HG02943 (cell line): ENCODE measurements at regions not wholly inside any gene's neighbourhood (a gene's known extent, or its start where the extent isn't known, plus 50 kb on each side); places are given as distances from the start of the nearest gene placed in this dataset.

Experiments used
- ATAC-seq: cut with Tn5 transposase; IDR thresholded peaks from one replicate; pipeline ENCODE4 v1.9.1; 2021; ENCODE audit warnings: mild to moderate bottlenecking, low read depth, moderate library complexity; ENCODE audit not compliant: unreplicated experiment

- ATAC-seq: no peak
Observed at GRCh38 chr11:15576769-15577168, 462.0 kb downstream of the INSC start.

- no peak for ATAC-seq
Observed at GRCh38 chr11:15577519-15577918, 462.8 kb downstream of the INSC start.

GRCh38 chr11:15579287-15580001 lies 464.7 kb downstream of the INSC start:
- ATAC-seq: no peak

GRCh38 chr11:15580056-15580774 lies 465.5 kb downstream of the INSC start:
- ATAC-seq: no peak

GRCh38 chr11:15580775-15581095 lies 466.0 kb downstream of the INSC start:
- no peak for ATAC-seq

GRCh38 chr11:15584158-15584557 lies 469.4 kb downstream of the INSC start:
- no peak for ATAC-seq

- ATAC-seq: no peak
Observed at GRCh38 chr11:15585602-15586331, 471.0 kb downstream of the INSC start.

- ATAC-seq: no peak
Observed at GRCh38 chr11:15586741-15587473, 472.2 kb downstream of the INSC start.

- ATAC-seq: no peak
Observed at GRCh38 chr11:15589070-15589626, 474.4 kb downstream of the INSC start.

GRCh38 chr11:15590132-15590531 lies 475.4 kb downstream of the INSC start:
- ATAC-seq: no peak

- no peak for ATAC-seq
Observed at GRCh38 chr11:15591112-15591537, 476.4 kb downstream of the INSC start.

GRCh38 chr11:15594607-15595006 lies 479.9 kb downstream of the INSC start:
- no peak for ATAC-seq

- ATAC-seq: no peak
Observed at GRCh38 chr11:15599376-15599775, 484.7 kb downstream of the INSC start.

GRCh38 chr11:15602047-15602446 lies 487.3 kb downstream of the INSC start:
- no peak for ATAC-seq

- ATAC-seq: no peak
Observed at GRCh38 chr11:15602785-15603567, 488.3 kb downstream of the INSC start.

- no peak for ATAC-seq
Observed at GRCh38 chr11:15605094-15605493, 490.4 kb downstream of the INSC start.

- ATAC-seq: no peak
Observed at GRCh38 chr11:15607361-15608036, 492.8 kb downstream of the INSC start.

GRCh38 chr11:15609445-15609844 lies 494.7 kb downstream of the INSC start:
- no peak for ATAC-seq

GRCh38 chr11:15610881-15611280 lies 496.2 kb downstream of the INSC start:
- ATAC-seq: no peak
